ENCODE measurements at regions not wholly inside any gene's neighbourhood (a gene's known extent, or its start where the extent isn't known, plus 50 kb on each side); places are given as distances from the start of the nearest gene placed in this dataset.

DNA sequence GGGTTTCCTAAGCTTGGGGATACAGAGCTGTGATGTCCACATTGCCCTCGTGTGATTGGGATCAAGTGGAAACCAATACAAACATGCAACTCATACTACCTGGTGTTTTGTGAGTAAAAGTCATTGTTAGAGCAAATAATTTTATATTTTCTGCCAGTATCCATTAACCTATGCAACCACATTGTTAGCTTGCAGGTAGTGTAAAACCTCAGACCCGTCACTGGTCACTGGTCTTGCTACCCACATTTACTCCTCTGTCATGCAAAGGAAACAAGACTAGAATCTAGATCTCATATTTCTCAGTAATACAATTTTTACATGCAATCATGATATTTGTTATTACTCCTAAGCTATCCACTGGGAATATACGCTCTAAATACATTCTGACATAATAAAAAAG is 324.3 kb upstream of the NDST4 start:
- no peak overlapping the region for H3K27ac ChIP-seq
- TF ChIP-seq CTCF (IDR thresholded peaks at IDR 0.05), result no peak
- no peak for TF ChIP-seq ZFX (IDR thresholded peaks at IDR 0.05; ENCODE audit: borderline replicate concordance)

- H3K27ac ChIP-seq, result no peak overlapping the region
- no peak for TF ChIP-seq CTCF (IDR thresholded peaks at IDR 0.05)
- no peak for TF ChIP-seq ZFX (IDR thresholded peaks at IDR 0.05; ENCODE audit: borderline replicate concordance)
Measured at GRCh38 chr4:115433491-115433890, 320.1 kb upstream of the NDST4 start.

DNA sequence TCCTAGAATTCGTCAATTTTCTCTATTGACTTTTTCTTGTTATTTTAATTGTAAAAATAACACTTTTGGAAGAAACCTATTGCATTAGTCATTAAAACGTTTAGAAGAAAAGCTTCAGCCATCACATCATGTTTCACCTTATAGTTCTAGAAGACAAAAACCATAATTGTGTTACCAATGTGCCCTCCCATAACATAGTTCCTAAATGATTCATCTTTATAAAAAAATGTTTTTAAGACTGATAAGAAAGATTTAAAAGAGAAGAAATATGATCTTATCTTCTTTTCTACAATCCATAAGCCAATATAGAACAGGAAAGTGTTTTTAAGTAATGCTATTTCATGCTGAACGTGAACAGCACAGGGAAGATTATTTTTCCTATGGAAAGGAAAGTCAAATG is 316.6 kb upstream of the NDST4 start:
- no peak overlapping the region for H3K27ac ChIP-seq
- TF ChIP-seq ZFX (IDR thresholded peaks at IDR 0.05; ENCODE audit: borderline replicate concordance) (no peak), CTCF (IDR thresholded peaks at IDR 0.05) (no peak)

GRCh38 chr4:115428455-115428854 is 315.0 kb upstream of the NDST4 start:
- TF ChIP-seq ZFX (IDR thresholded peaks at IDR 0.05; ENCODE audit: borderline replicate concordance) (no peak), CTCF (IDR thresholded peaks at IDR 0.05) (no peak)

DNA sequence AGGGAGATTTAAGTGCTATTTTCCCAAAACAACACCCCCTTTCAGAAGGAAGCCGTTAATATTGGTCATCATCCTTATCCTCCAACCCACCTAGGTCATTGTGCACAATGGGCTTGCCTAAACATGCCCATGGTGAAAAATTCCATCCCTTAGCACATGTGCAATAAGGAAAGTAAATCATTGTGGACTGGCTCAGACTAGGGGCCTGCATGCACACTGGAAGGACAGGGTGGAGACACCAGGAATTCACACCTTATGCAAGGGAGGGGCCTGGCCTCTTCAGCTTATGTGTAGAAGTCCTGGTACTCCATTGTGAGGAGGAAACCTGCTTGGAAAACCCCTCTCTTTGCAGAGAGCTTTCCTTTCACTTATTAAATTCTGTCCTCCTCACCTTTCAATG is 311.4 kb upstream of the NDST4 start:
- TF ChIP-seq ZFX (IDR thresholded peaks at IDR 0.05; ENCODE audit: borderline replicate concordance) (no peak), CTCF (IDR thresholded peaks at IDR 0.05) (no peak)
- no peak overlapping the region for H3K27ac ChIP-seq

More at GRCh38 chr4:115428455-115428854, 315.0 kb upstream of the NDST4 start:
- H3K27ac ChIP-seq, result no peak overlapping the region

GRCh38 chr4:115418635-115419396 is 305.4 kb upstream of the NDST4 start:
- TF ChIP-seq CTCF (IDR thresholded peaks at IDR 0.05) (no peak), ZFX (IDR thresholded peaks at IDR 0.05; ENCODE audit: borderline replicate concordance) (no peak)
- H3K27ac ChIP-seq, result no peak overlapping the region

DNA sequence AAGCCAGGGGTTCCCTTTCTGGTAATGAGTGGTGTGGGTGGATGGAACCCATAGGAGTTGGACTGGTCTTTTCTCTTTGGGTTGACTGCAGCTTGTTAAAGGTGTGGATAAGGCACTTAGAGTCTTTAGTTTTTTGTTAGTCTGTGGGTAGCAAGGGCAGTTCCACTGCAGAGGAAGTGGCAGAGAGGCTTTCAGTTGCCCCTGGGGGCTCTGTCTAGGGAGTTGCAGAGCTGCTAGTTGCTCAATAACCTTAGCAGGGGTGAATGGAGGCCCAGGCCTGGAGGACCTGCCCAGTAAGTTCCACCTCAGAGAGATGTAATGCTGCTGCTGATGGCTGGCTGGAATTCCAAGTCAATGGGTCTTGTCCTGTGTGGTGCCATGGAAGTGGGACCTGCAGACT is 282.6 kb upstream of the NDST4 start:
- no peak overlapping the region for H3K27ac ChIP-seq
- TF ChIP-seq ZFX (IDR thresholded peaks at IDR 0.05; ENCODE audit: borderline replicate concordance), result no peak
- no peak for TF ChIP-seq CTCF (IDR thresholded peaks at IDR 0.05)

Data from 22Rv1 (cell line).